ENCODE measurements at regions not wholly inside any gene's neighbourhood (a gene's known extent, or its start where the extent isn't known, plus 50 kb on each side); places are given as distances from the start of the nearest gene placed in this dataset.

GRCh38 chr15:70284438-70285214, 186.9 kb upstream of the TLE3 start:
- ATAC-seq (no peak), DNase-seq (ENCODE audit: low spot score in 2 of 2) (no peak)
- no peak overlapping the region for H3K27ac Mint-ChIP-seq
- peaks cover 12% of the 10 kb centered on the region for H3K4me1 Mint-ChIP-seq
- H3K4me3 Mint-ChIP-seq: no peak overlapping the region
- no peaks in the 10 kb centered on the region for H3K9me3 Mint-ChIP-seq
- H3K36me3 Mint-ChIP-seq: no peaks in the 10 kb centered on the region

GRCh38 chr15:70283511-70283910, 185.8 kb upstream of the TLE3 start:
- H3K36me3 Mint-ChIP-seq: no peaks in the 10 kb centered on the region
- DNase-seq (ENCODE audit: low spot score in 2 of 2) (no peak), ATAC-seq (no peak)
- H3K4me1 Mint-ChIP-seq: peaks cover 12% of the 10 kb centered on the region
- no peak overlapping the region for H3K27ac Mint-ChIP-seq
- H3K9me3 Mint-ChIP-seq: no peaks in the 10 kb centered on the region
- H3K4me3 Mint-ChIP-seq: no peak overlapping the region

GRCh38 chr15:70281811-70282307, 184.1 kb upstream of the TLE3 start:
- Mint-ChIP-seq H3K36me3 (no peaks in the 10 kb centered on the region), H3K4me1 (peaks cover 12% of the 10 kb centered on the region), H3K27ac (no peak overlapping the region), H3K9me3 (no peaks in the 10 kb centered on the region), H3K4me3 (no peak overlapping the region)
- ATAC-seq (peak; percentile 97), DNase-seq (ENCODE audit: low spot score in 2 of 2) (no peak)

GRCh38 chr15:70281261-70281810, 183.6 kb upstream of the TLE3 start:
- Mint-ChIP-seq H3K4me1 (peaks cover 12% of the 10 kb centered on the region), H3K4me3 (no peak overlapping the region), H3K36me3 (no peaks in the 10 kb centered on the region), H3K27ac (no peak overlapping the region), H3K9me3 (no peaks in the 10 kb centered on the region)
- no peak for ATAC-seq
- no peak for DNase-seq (ENCODE audit: low spot score in 2 of 2)

- peaks cover 12% of the 10 kb centered on the region for H3K4me1 Mint-ChIP-seq
- no peak overlapping the region for H3K27ac Mint-ChIP-seq
- no peak overlapping the region for H3K4me3 Mint-ChIP-seq
- H3K36me3 Mint-ChIP-seq: no peaks in the 10 kb centered on the region
- H3K9me3 Mint-ChIP-seq: no peaks in the 10 kb centered on the region
- DNase-seq (ENCODE audit: low spot score in 2 of 2) (no peak), ATAC-seq (no peak)
Measured at GRCh38 chr15:70280781-70281180, 183.1 kb upstream of the TLE3 start.

GRCh38 chr15:70279096-70279495, 181.4 kb upstream of the TLE3 start:
- H3K27ac Mint-ChIP-seq: no peak overlapping the region
- ATAC-seq (no peak), DNase-seq (ENCODE audit: low spot score in 2 of 2) (no peak)
- no peak overlapping the region for H3K4me3 Mint-ChIP-seq
- no peaks in the 10 kb centered on the region for H3K36me3 Mint-ChIP-seq
- no peaks in the 10 kb centered on the region for H3K9me3 Mint-ChIP-seq
- peaks cover 6% of the 10 kb centered on the region for H3K4me1 Mint-ChIP-seq

GRCh38 chr15:70278644-70279043, 180.9 kb upstream of the TLE3 start:
- no peaks in the 10 kb centered on the region for H3K36me3 Mint-ChIP-seq
- no peak for DNase-seq (ENCODE audit: low spot score in 2 of 2)
- H3K9me3 Mint-ChIP-seq: no peaks in the 10 kb centered on the region
- no peak overlapping the region for H3K27ac Mint-ChIP-seq
- H3K4me3 Mint-ChIP-seq: no peak overlapping the region
- no peak for ATAC-seq
- peaks cover 6% of the 10 kb centered on the region for H3K4me1 Mint-ChIP-seq

GRCh38 chr15:70277556-70277955, 179.8 kb upstream of the TLE3 start:
- no peaks in the 10 kb centered on the region for H3K36me3 Mint-ChIP-seq
- H3K9me3 Mint-ChIP-seq: no peaks in the 10 kb centered on the region
- DNase-seq (ENCODE audit: low spot score in 2 of 2) (no peak), ATAC-seq (no peak)
- peaks cover 6% of the 10 kb centered on the region for H3K4me1 Mint-ChIP-seq
- no peak overlapping the region for H3K4me3 Mint-ChIP-seq
- H3K27ac Mint-ChIP-seq: no peak overlapping the region

GRCh38 chr15:70276401-70276800, 178.7 kb upstream of the TLE3 start:
- DNase-seq (ENCODE audit: low spot score in 2 of 2) (no peak), ATAC-seq (no peak)
- no peak overlapping the region for H3K27ac Mint-ChIP-seq
- no peaks in the 10 kb centered on the region for H3K9me3 Mint-ChIP-seq
- no peaks in the 10 kb centered on the region for H3K36me3 Mint-ChIP-seq
- H3K4me1 Mint-ChIP-seq: peaks cover 3% of the 10 kb centered on the region
- H3K4me3 Mint-ChIP-seq: no peak overlapping the region

- Mint-ChIP-seq H3K4me1 (peaks cover 6% of the 10 kb centered on the region), H3K4me3 (no peak overlapping the region), H3K9me3 (no peaks in the 10 kb centered on the region), H3K27ac (no peak overlapping the region), H3K36me3 (no peaks in the 10 kb centered on the region)
- ATAC-seq: no peak
- DNase-seq (ENCODE audit: low spot score in 2 of 2): no peak
Measured at GRCh38 chr15:70275461-70276138, 177.9 kb upstream of the TLE3 start.

- ATAC-seq (no peak), DNase-seq (ENCODE audit: low spot score in 2 of 2) (no peak)
- peaks cover 6% of the 10 kb centered on the region for H3K4me1 Mint-ChIP-seq
- H3K27ac Mint-ChIP-seq: no peak overlapping the region
- no peaks in the 10 kb centered on the region for H3K9me3 Mint-ChIP-seq
- H3K4me3 Mint-ChIP-seq: no peak overlapping the region
- no peaks in the 10 kb centered on the region for H3K36me3 Mint-ChIP-seq
Measured at GRCh38 chr15:70274908-70275307, 177.2 kb upstream of the TLE3 start.

GRCh38 chr15:70274255-70274880, 176.7 kb upstream of the TLE3 start:
- Mint-ChIP-seq H3K27ac (no peak overlapping the region), H3K4me1 (peaks cover 6% of the 10 kb centered on the region), H3K36me3 (no peaks in the 10 kb centered on the region), H3K4me3 (no peak overlapping the region), H3K9me3 (no peaks in the 10 kb centered on the region)
- ATAC-seq (no peak), DNase-seq (ENCODE audit: low spot score in 2 of 2) (no peak)

- H3K36me3 Mint-ChIP-seq: no peaks in the 10 kb centered on the region
- no peak for DNase-seq (ENCODE audit: low spot score in 2 of 2)
- no peak overlapping the region for H3K27ac Mint-ChIP-seq
- no peak for ATAC-seq
- no peaks in the 10 kb centered on the region for H3K9me3 Mint-ChIP-seq
- no peak overlapping the region for H3K4me3 Mint-ChIP-seq
- peaks cover 10% of the 10 kb centered on the region for H3K4me1 Mint-ChIP-seq
Measured at GRCh38 chr15:70273808-70274207, 176.1 kb upstream of the TLE3 start.

GRCh38 chr15:70272565-70273355, 175.0 kb upstream of the TLE3 start:
- ATAC-seq (no peak), DNase-seq (ENCODE audit: low spot score in 2 of 2) (no peak)
- no peak overlapping the region for H3K27ac Mint-ChIP-seq
- no peaks in the 10 kb centered on the region for H3K9me3 Mint-ChIP-seq
- H3K4me1 Mint-ChIP-seq: peaks cover 19% of the 10 kb centered on the region
- no peaks in the 10 kb centered on the region for H3K36me3 Mint-ChIP-seq
- H3K4me3 Mint-ChIP-seq: no peak overlapping the region
